DMS53 (cell line): ENCODE measurements at regions not wholly inside any gene's neighbourhood (a gene's known extent, or its start where the extent isn't known, plus 50 kb on each side); places are given as distances from the start of the nearest gene placed in this dataset.
A peak's percentile ranks its signal among the peaks of the same experiment; 100 is the strongest.
"Not testable (repeated sequence)": the region's sequence is repeated elsewhere in the genome, so short reads cannot be mapped to it uniquely, and the experiment has no call there.

Source experiments
- DNase-seq: peaks from one replicate; lab custom pipeline; 2025; lab: John Stamatoyannopoulos, UW

DNA sequence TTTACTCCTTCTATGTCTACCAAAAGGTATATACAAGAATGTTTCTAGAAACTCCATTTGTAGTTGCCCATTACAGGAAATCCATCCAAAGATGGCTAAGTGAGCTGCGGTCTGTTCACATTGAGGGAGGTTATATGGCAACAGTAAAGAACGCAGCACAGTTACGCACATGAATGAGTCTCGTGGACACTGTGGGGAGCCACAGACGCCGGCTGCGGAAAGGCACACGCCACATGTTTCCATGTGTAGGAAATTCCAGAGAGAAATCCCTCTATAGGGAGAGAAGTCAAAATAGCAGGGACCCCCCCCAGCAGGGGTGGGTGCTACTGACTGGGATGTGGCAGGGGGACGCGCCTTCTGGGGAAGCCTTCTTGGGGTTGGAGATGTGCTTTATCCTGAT lies 139.0 kb upstream of the NCOR2 start:
- no peak for DNase-seq

DNA sequence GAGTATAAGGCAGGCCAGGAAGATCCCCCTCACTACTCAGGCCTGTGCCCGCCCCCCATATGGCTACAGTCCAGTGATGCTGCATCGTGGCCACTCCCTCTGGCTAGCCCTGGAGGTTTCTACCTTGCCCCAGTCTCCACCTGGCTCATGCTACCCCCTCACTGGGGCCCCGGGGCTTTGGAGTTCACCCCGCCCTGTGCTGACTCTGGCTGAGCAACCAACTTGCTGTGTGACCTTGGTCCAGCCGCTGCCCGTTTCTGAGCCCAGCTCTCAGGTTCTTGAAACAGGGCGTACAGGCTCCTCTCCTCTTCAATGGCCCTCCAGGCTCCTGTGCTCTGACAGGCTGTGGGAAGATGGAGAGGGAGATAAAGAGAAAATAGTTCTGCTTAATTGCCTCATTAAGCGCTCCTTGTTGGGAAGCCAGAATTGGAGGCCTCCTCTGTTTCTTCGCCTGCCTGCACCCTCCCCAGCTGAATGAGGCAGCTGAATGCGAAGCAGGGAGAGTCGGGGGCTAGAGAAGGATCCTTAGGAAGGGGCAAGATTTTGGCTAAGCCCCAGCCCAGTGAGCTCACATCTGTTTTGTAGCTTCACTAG lies 138.2 kb upstream of the NCOR2 start:
- DNase-seq: no peak

DNA sequence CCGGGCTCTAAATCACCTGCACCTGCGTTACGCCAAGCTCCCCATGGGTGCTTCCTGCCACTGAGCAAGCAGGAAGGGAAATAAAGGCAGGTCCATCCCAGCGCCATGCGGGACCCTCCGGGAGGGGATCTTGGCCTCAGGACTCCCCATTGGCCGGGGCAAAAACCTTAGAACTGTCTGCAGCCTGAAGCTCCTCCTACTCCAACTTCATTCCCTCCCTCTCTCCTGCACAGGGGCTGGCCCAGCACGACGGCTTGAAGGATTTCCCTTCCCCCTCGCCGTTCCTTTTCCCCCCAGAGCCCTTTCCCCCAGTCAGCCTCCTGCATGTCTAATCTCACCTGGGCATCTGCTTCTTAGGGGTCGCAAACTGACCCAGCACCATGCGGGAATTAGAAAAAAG lies 137.2 kb upstream of the NCOR2 start:
- DNase-seq: no peak

DNA sequence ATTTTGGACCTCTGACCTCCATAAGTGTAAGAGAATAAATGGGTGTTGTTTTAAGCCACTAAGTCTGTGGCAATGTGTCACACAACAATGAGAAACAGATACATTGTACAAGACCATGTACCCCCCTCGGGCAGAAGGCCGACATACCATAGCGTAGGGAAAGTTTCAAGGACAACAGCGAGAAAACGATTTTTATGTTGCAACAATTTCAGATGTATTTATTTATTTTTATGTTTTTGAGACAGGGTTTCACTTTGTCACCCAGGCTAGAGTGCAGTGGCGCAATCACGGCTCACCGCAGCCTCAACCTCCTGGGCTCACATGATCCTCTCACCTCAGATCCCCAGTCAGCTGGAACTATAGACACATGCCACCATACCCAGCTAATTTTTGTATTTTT lies 136.4 kb upstream of the NCOR2 start:
- no peak for DNase-seq

DNA sequence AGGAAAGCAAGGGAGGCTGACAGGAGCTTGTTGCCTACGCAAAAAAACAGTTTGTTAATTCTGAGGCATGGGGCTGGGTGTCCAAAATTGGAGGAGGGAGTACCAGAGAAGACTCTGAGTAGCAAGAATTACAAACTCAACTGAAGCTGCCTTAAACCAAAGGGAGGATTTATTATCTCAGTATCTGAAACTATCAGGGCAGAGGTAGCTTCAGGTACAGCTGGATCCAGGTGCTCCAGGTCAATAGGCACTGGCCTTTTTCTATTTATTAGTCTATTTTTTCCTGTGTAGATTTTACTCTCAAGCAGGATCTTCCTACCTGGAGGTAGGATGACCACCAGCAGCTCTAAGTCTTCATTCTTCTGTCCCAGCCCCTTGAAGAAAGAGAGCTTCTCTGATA lies 135.3 kb upstream of the NCOR2 start:
- no peak for DNase-seq

DNA sequence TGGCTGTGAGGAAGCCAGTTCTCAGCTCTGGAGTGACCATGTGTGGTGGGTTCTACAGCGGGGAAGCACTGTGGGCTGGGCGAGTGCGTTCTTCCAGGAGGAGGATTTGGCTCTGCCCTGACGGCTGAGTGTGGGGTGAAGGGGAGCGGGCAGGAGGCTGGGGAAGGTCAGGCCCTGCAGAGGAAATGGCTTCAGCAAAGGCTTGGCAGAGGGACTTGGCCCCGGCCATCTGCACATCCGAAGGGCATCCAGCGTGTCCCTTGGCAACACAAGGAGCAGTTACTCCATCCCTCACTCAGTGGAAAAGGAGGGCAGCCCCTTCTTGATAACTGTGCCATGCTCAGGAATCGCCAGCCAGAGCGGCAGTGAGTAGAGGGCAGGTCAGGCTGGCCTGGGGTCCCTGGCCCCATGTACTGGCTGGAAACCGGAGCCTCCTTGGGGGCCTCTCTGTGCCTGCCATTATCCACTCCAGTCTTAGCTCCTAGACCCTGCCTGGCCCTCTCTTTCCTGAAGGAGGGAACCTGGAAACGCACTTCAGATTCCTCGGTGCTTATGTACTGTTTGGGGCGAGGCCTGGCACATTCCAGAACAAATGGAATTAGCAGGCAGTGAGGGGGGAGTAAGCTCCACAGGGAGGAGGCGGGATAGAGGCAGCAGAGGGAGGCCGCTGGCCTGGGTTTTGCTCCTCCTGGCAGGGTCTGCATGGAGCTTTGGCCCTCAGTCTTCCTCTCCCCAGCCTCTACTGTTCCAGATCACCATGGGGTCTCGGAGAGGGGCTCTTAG lies 133.6 kb upstream of the NCOR2 start:
- DNase-seq: no peak

DNA sequence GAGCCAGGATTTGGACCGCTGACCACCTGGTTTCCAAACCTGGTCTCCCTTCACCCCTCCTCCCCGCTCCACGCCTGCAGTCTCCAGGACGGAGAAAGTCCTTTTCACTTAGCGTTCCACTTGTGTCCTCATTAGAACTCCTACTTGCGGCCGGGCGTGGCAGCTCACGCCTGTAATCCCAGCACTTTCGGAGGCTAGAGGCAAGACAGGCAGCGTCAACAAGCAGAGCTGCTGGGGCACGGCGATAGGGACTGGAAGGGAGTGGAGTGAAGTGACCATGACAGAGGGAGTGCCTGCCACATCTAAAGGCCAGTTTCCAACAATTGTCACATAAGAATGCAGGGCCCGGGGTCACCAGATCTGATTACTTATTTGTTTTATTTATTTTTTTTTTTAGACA lies 132.5 kb upstream of the NCOR2 start:
- no peak for DNase-seq

DNA sequence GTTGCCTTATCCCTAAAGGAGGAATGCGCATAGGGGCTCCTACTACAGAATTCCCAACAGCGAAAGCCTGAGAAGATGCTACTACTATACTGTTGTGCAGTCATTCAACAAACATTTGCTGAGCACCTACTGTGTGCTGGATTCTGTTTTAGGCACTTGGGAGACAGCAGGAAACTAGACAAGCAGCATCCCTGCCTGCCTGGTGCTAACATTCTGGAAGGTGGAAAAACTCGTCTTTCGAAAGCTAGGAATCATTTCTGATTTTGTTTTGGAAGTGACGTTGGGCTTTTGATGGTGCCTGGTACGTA lies 131.5 kb upstream of the NCOR2 start:
- no peak for DNase-seq

DNA sequence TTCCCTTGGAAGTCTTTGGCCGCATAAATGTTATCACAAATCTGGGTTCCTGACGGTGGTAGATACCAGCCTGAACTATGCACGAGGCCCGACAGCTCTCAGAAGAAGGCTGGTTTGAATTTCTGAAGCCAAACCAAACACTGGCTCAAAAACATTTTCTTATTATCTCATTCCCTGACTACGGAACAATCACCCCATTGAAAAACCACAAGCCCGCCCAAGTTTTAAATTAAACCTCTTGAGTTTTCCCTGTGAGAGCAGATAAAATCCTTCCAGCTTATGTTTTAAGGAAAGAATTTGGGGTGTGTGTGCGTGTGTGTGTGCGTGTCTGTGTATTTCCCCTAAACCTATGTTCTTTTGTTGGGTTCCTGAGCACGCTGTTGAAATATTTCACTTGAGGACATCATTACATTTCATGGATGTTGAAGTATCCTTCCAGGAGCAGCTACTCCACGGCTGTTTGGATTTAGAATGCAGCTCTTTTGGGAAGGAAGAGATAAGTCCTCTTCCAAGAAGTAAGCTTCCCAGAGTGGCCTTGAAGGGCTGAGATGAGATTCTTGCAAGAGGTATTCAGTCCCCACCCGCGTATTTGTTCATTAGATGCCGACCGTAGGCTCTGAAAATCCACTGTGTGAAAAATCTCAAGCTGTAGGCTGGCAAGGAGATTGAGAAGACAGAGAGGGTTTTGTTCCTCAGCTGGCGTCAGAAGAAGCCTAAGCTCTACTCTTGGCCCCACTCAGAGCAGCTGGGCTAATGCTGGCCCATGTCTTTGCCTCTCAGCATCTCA lies 131.0 kb upstream of the NCOR2 start:
- DNase-seq: no peak

DNA sequence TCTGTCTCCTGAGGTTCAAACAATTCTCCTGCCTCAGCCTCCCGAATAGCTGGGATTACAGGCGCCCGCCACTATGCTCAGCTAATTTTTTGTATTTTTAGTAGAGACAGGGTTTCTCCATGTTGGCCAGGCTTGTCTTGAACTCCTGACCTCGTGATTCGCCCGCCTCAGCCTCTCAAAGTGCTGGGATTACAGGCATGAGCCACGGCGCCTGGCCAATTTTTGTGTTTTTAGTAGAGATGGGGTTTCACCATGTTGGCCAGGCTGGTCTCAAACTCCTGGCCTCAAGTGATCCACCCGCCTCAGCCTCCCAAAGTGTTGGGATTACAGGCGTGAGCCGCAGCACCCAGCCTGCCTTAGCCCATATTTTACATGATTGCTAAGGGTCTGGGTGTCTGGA lies 130.3 kb upstream of the NCOR2 start:
- DNase-seq: not testable (repeated sequence)

DNA sequence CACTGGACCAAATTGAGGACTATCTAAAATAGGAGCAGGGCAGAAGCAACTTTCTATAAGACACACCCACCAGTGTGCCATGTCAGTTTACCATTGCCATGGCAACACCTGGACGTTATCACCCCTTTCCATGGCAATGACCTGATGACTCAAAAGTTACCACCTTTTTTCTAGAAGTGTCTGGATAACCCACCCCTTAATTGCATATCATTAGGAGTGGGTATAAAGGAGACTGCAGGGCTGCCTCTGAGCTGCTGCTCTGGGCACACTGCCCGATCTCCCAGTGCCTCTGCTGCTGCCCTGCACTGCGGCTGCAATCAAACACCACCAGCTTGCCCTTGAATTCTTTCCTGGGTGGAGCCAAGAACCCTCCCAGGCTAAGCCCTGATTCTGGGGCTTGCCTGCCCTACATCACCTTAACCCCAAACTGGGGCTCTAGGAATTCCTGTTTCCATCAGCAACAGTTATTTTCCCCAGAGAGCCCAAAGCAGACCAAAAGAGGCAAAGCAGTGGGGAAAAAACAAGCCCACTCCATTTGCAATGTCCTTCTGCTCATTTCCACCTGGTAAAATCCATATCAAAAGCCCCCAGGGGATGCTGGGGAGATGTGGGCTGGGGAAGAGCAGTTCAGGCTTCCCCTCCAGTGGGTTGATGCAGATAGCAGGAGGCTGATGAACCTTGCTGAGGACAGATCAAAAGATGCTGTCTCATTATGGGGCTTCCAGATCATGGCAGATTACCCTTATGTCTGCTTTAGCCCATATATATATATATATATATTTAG lies 129.5 kb upstream of the NCOR2 start:
- peak; percentile 88 for DNase-seq

DNA sequence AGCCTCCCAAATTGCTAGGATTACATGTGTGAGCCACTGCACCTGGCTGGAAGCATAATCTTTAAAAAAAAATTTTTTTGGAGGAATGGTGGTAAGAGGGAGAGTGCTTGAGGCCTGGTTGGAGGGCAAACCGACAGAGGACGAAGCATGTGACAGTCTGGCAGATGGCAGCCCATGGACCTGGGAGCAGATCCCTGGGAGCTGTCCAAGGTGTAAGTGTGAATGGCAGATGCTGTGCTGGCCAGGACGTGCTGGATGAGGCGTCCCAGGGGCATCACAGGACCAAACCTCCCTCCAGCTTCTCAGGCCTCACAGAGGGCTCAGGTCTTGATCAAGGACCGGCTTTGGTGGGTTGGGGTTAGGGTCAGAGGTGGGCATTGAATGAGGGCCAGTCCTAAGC lies 128.4 kb upstream of the NCOR2 start:
- peak; percentile 90 for DNase-seq

DNA sequence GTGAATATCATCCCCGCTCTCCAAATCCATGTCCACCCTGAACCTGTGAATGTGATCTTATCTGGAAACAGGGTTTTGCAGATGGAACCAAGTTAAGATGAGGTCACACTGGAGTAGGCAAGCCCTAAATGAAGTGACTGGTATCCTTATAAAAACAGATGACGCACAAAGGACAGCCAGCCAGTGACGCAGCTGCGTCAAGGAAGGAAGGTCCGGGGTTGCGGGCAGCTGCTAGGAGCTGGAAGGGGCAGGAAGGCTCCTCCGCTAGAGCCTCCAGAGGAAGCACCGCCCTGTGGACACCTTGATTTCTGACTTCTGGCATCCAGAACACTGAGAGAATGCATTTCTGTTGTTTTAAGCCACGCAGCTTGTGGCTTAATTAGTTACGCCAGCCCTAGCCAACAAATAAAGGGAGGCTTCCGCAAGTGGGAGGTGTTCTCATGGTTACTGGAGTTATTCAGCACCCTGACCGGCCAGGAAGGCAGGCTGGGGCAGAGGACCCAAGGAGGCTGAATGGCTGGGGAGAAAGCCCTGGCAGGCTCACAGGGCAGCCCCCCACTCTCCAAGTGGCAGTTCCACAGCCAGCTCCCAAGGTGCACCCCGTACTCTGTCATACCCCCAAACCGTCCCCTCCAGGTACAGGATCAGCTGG lies 127.6 kb upstream of the NCOR2 start:
- peak; percentile 57 for DNase-seq

DNA sequence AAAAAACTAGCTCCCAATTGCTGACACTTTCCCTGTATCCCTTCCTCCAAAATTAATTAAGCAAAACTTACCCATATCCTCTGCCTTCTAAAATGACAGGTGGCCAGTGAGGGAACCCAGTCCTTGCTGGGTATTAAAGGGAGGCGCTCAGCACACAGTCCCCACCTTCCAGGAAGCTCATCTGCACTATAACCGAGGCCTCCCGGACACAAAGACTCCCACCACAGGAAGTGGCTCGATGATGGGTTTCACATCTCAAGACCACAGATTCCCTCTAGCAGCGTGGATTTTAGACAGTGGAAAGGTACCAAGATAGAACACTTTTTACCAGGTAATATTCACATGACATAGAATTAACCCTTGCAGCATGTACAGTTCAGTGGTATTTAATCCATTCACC lies 126.8 kb upstream of the NCOR2 start:
- no peak for DNase-seq

DNA sequence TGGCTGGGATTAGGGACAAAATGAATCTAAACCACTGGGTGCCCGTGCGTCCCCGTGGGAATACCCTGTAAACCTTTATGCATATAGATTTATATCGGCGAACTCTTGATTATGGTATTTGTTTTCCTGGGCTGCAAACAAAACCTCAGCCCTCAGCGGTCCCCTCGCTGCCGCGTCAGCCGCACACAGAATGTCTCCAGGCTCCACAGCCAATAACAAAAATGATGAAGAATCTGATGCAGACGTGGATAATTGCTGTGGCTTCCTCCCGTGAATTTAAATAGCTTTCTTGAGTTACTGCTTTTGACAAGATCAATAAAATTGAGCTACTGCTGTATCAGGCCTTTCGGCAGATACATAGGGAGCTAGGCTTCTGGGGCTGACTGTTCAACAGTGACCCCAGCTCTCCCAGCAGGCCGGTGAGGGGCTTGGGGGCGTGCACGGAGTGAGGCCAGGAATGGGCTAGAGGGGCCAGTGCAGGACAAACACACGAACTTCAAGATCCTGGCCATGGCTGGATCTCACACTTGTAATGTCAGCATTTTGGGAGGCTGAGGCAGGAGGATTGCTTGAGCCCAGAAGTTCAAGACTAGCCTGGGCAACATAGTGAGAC lies 125.8 kb upstream of the NCOR2 start:
- DNase-seq: no peak

DNA sequence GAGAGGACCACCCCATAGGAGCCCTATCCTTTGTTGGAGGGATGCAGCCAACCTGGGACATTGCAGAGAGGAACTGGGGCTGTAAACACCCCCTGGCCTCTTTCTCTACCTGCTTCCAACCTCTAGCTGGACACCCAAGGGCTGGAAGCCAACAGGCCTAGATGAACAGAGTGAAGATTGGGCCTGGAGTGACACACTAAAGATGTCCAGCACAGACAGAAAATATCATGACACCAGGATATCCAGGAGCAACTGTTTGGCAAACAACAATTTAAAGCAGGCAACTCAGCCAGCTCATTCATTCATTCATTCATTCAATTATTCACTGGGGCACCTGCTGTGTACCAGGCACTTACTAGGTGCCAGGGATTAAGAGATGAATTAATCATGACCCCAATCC lies 125.0 kb upstream of the NCOR2 start:
- DNase-seq: no peak

DNA sequence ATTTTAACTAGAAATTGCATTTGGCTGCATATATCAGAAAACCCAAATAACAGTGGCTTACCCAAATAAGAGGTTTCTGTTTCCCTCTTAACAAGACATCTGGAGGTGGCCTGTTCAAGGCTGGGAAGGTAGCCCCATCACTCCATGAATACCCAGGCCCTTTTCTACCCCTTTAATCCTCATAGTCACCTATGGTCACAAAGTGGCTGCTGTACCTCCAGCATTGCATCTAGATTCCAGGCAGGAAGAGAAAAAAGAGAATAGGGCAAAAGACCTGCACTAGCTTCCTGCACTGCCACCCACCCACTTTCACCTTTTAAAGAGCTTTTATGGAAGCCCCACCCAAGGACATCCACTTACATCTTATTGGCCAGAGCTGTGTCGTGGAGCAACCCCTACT lies 124.0 kb upstream of the NCOR2 start:
- no peak for DNase-seq

DNA sequence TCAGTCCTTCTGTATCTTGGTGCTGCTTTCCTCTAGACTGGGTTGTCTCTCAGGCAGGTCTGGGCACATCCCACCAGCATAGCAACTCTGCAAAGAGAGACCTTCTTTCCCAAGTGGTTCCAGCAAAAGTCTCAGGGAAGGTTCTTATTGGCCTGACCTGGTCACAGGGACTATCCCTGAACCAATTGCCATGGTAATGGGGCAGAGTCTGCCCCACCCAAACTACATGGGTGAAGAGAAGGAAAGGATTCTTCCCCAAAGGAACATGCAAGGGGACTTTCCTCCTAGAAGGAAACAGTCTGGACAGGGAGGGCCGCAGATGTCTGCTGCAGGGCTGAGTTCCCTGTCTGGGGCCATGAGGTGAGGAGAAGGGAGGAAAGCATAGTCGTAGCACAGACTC lies 122.2 kb upstream of the NCOR2 start:
- DNase-seq: no peak

DNA sequence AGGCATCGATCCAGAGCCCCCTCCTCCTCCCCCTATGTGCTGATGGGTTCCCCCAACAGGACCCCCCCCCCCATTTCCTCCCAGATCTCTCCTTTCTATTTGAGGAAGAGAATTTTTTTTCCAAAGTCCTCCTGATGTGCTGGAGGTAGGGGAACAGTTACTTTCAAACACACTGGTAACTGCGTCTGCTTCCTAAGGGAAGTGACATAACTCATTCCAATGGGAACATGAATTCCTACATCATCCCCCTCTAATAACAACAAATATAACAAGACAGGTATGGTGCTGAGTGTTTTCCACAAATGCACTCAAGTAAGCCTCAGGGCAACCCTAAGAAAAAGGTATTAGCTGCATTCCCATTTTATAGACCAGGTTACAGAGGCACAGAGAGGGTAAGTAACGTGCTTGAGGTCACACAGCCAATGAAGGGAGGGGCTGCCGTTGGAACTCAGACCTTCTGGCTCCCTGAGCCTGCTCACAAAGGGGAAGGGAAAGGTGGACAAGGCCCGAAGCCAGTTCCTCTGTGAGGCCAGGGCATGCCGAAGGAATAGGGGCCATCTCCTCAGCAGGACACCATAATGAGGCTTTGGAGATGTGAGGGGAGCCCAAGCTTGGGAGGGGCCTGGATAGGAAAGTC lies 121.1 kb upstream of the NCOR2 start:
- no peak for DNase-seq

DNA sequence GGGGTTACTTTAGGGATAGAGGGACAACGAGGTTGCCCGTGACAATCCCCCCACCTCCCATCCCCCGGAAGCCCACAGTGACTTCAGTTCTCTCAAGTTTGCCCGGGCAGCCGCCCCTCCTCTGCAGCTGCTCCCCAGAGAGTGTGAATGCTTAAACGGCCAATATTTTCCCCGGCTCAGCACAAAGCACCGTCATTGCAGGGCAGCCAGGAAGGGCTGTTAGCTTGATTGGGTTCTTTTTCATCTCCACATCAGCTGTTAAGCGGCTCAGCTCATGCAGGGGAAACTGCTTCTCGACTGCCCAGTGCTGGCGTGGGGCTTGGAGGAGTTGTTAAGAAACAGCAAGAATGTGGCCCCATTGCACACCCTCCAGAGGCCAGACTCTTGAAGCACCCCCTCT lies 120.5 kb upstream of the NCOR2 start:
- DNase-seq: no peak
